HG02943 (cell line): ENCODE measurements at regions not wholly inside any gene's neighbourhood (a gene's known extent, or its start where the extent isn't known, plus 50 kb on each side); places are given as distances from the start of the nearest gene placed in this dataset.

Experiments used
- ATAC-seq: cut with Tn5 transposase; IDR thresholded peaks from one replicate; pipeline ENCODE4 v1.9.1; 2021; ENCODE audit warnings: mild to moderate bottlenecking, low read depth, moderate library complexity; ENCODE audit not compliant: unreplicated experiment

DNA sequence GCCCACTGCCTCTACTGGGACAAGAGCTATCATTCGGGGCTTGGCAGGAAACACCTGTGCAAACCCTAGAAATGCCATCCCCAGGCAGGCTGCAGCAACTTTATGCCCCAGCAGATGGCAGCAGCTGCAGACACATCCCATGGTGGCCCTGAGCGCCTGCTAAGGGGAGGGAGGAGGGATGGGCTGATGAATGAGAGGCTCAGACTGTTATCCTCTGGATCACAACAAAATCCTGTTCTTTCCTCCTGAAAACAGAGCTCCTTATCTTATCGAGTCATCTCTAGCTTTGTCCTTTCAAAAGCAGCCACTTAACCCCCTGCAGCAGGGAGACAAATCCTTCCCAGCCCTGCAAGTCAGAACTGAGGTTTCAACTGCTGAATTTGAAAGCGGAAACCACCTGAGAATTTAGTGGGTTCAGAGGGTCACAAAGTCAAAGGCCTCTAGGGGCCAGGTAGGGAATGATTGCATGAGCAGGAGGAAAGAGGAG is 90.6 kb upstream of the PROK2 start:
- peak; percentile 83 for ATAC-seq

DNA sequence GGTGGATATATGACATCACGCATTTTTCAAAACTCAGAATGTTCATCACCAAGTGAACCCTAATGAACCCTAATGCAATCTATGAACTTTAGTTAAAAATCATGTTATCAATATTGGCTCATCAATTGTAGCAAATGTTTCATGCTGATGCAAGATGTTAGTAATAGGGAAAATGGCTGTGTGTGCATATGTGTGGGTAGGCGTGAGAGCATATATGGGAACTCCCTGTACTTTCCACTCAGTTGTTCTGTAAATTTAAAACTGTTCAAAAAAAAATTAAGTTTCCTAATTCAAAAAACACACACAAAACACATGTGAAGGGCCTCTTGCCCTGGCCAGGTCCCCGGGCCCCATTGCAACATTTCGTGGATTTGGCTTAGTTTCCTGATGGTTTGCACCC is 89.7 kb upstream of the PROK2 start:
- ATAC-seq, result no peak

GRCh38 chr3:71873093-71873611 is 88.2 kb upstream of the PROK2 start:
- ATAC-seq, result no peak

- ATAC-seq, result no peak
Measured at GRCh38 chr3:71872256-71872655, 87.3 kb upstream of the PROK2 start.

DNA sequence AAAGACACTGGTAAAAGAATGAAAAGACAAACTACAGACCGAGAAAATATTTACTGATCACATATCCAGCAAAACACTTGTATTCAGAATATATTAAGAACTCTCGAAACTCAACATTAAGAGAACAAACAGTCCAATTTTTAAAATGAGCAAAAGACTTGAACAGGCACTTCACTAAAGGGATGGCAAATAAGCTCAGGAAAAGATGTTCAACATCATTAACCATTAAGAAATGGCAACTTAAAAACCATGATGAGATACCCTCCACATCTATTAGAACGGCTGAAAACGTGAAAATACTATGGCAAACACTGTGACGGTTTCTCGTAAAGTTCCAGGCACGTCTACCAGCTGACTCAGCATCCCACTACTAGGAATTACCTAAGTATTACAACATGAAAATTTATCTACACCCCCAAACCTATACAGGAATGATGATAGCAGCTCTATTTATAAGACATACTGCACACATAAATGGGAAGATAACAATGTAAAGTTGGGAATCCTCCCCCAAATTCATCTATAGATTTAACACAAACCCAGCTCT is 86.1 kb upstream of the PROK2 start:
- no peak for ATAC-seq

DNA sequence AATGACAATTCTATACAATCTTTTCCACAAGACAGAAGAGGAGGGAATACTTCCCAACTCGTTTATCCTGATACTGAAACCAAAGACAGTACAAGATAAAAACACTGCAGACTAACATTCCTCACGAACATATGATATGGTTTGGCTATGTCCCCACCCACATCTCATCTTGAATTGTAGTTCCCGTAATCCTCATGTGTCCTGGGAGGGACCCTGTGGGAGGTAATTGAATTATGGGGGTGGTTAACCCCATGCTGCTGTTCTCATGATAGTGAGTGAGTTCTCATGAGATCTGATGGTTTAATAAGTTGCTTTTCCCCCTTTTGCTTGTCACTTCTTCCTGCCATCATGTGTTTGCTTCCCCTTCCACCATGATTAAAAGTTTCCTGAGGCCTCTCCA is 83.9 kb upstream of the PROK2 start:
- ATAC-seq, result no peak

DNA sequence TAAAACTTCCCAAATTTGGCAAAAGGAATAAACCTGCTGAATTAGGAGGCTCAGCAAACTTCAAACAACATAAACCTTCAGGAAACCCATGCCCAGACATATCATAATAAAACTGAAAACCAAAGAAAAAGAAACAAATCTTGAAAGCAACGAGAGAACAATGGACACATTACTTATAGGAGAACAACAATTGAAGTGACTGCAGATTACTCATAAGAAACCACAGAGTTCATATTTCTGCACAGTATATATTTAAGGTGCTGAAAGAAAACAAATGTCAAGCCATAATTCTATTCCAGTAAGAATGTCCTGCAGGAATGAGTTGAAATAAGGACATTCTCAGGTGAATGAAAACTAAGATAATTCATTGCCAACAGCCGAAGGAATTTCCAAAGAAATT is 80.8 kb upstream of the PROK2 start:
- ATAC-seq, result no peak

GRCh38 chr3:71863563-71864190 is 78.7 kb upstream of the PROK2 start:
- ATAC-seq, result no peak

GRCh38 chr3:71862371-71863140 is 77.6 kb upstream of the PROK2 start:
- no peak for ATAC-seq

DNA sequence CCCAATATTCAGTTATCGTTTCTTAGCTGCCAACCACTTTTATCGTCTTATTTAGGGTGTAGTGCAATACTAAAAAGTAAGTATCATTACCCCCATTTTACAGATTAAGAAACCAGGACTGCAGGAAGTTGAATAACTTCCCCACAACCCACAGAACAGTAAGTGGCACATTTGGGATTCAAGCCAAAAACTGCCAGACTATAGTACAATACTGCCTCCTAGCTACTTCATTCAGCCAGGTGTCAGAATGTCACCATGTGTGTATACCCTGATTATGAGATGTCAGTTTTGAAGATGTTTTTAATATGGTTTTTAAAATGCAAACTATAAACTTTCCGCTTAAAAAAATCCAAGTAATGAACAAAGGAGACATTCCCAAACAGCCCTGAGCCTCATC is 74.2 kb upstream of the PROK2 start:
- no peak for ATAC-seq

- ATAC-seq, result no peak
Measured at GRCh38 chr3:71858503-71859122, 73.7 kb upstream of the PROK2 start.

DNA sequence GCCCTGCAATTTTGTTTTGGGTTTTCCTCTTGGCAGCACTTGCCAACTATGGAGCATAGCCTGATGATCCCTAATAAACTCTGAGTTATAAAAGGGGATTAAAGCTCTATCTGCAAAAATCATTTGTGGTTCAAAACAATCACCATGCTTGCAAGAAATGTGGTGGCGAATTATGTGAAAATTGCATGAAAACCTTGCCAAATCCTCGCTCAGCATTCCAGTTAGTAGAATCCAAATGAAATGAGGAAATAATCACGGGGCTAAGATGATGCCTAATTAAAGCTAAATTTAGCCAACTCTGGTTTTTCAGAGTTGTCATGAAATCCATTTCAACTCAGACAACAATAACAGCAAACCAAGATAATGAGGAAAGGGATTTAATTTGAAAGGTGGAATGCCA is 73.0 kb upstream of the PROK2 start:
- ATAC-seq, result no peak

DNA sequence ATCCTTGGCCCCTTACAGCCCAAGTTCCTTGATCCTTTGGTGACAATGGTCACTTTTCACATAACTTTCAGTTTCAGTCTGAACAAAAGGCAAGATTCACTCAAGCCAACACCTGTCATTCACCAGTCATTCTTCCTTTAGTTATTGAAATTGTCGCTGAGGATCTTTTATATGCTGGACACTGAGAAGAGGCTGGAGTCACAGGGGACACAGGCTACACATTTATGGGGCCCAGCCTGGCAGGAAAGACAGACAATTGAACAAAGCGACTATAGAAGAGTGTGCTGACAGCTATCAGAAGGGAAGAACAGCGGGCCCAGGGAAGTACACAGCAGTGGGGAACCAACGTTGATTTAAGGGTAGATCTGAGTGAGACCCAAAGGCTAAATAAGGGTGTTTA is 69.8 kb upstream of the PROK2 start:
- ATAC-seq, result no peak

GRCh38 chr3:71854096-71854495 is 69.1 kb upstream of the PROK2 start:
- ATAC-seq, result no peak

DNA sequence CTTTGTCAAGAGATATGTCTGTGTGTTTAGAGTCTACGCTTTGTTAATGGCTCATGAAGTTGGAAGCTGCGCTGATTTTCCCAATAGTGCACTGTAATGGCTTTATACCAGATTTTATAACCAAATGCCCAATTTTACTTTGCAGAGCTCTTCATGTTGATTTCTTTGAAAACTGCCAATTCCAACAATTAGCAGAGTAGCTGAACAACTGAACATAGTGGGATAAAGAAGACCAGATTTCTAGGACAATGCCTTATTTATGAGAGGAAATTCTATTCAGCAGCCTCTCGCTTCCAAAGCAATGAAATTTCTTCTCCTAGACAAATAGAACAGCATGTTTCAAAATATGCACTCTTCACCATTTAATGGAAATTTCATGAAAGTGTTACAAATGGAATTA is 66.9 kb upstream of the PROK2 start:
- no peak for ATAC-seq

DNA sequence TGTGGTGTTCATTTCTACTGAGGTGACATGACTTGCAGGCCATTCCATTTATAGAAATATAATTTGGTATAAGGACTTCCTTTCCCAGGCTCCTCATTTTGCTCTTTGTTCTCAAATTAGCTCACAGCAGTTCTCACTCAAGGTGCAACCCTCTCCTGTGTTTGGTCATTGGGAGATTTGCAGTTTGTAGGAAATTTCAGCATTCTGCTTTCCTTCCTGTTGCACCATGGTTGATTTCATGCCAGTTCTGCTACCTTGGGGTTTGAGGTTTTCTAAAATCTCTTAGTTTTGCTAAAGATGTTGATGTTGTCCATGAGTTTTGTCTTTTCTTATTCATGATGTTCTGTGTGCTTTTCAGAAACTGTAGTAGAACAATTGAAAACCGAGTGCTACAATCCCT is 65.7 kb upstream of the PROK2 start:
- ATAC-seq, result no peak

DNA sequence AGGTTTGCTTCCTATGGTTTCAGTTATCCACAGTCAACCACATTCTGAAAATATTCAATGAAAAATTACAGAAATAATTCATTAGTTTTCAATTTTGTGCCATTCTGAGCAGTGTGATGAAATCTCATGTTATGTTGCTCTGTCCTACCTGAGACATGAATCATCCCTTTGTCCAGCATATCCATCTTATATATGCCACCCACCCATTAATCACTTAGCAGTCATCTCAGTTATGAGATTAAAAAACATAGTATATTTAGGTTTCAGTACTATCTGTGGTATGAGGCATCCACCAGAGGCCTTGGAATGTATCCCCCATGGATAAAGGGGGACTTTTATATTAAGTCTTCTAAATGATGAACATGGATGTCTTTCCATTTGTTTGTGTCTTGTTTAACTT is 64.7 kb upstream of the PROK2 start:
- no peak for ATAC-seq

DNA sequence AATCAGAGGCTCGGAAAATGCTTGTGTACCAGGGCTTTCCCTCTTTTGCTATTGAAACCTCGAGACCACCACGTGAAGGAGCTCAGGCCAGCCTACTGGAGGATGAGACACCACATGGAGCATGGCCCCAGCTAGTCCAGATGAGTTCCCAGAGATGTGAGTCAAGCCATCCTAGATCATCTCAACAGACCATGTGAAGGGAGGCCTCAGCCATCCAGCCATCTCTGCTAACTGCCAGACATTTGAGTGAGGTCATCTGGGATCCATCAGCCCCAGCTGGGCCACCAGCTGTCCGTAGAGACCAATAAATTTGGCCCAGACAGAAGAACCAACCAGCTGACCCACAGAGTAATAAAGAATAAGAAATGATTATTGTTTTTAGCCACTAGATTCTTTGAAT is 62.8 kb upstream of the PROK2 start:
- no peak for ATAC-seq

GRCh38 chr3:71846185-71846584 is 61.2 kb upstream of the PROK2 start:
- ATAC-seq, result no peak

DNA sequence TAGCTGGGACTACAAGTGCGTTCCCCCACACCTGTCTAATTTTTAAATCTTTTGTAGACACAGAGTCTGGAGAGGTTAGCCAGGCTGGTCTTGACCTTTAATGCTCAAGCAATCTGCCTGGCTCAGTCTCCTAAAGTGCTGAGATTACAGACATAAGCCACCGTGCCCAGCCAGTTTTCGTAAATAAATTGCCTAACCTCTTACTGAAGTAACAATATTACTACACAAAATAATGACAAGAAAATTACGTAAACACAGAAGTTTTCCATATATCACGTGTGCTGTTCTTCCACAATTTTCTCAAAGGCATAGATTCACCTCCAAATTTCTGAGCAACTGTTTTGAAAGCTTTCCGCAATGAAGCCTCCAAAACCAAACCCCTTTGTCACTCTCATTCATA is 58.1 kb upstream of the PROK2 start:
- no peak for ATAC-seq

DNA sequence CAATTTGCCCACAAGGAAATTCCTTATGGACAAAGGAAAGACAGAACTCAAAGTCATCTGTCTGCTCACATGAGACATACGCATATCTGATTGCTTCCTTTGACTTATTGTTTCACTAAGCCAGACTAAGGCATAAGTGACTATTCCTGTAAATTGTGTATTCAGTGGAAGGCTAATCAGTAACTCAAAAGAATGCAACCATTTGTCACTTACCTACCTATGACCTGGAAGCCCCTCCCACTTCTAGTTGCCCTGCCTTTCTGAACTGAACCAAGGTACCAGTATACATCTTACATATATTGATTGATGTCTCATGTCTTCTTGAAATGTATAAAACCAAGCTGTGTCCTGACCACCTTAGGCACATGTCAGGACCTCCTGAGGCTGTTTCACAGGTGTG is 53.5 kb upstream of the PROK2 start:
- no peak for ATAC-seq
